ENCODE measurements at regions not wholly inside any gene's neighbourhood (a gene's known extent, or its start where the extent isn't known, plus 50 kb on each side); places are given as distances from the start of the nearest gene placed in this dataset.

DNA sequence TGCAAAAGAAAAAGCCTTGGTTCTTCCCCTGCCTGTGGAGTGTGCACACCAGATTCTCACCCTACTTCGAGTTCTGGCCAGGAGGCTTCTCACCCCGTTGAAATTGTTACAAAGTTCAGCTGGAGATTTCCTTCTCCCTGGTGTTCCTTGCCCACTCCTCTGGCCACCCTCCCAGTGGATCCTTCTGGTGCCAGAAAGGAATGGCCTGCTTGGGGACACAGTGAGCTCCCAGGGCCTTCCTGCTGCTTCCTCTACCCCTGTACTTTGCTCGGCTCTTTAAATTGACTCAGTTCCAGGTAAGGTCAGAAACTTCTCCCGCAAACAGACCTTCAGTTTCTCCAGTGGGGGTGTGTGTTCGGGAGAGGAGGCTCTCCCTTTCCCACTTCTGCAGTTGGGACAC, 140.1 kb upstream of the CFAP20DC start:
- ChIA-PET CTCF (no interaction called here), POLR2A (ENCODE audit: low non-redundant PET) (no interaction called here)
- Histone ChIP-seq H3K36me3 (ENCODE audit: insufficient read depth, low read length, poor library complexity, severe bottlenecking) (no peaks in the 10 kb centered on the region), H3K4me1 (ENCODE audit: insufficient read depth, low read length, poor library complexity, severe bottlenecking) (no peaks in the 10 kb centered on the region), H3K9me3 (ENCODE audit: low read depth, low read length, poor library complexity, severe bottlenecking) (no peaks in the 10 kb centered on the region), H3K27me3 (replicated peaks; ENCODE audit: insufficient read depth, low read depth, low read length, poor library complexity) (no peaks in the 10 kb centered on the region), H3K4me3 (ENCODE audit: low read depth, low read length, poor library complexity, severe bottlenecking) (no peak overlapping the region), H3K27ac (ENCODE audit: low read depth, low read length, poor library complexity, severe bottlenecking) (no peak overlapping the region)
- intact Hi-C loops (cut with micrococcal nuclease; ENCODE audit: unreplicated experiment), result no loop called here
- TF ChIP-seq EZH2 (IDR thresholded peaks at IDR 0.05; ENCODE audit: borderline replicate concordance, low read depth, low read length, poor library complexity, severe bottlenecking), result no peak
- TF ChIP-seq, protein P1, sequence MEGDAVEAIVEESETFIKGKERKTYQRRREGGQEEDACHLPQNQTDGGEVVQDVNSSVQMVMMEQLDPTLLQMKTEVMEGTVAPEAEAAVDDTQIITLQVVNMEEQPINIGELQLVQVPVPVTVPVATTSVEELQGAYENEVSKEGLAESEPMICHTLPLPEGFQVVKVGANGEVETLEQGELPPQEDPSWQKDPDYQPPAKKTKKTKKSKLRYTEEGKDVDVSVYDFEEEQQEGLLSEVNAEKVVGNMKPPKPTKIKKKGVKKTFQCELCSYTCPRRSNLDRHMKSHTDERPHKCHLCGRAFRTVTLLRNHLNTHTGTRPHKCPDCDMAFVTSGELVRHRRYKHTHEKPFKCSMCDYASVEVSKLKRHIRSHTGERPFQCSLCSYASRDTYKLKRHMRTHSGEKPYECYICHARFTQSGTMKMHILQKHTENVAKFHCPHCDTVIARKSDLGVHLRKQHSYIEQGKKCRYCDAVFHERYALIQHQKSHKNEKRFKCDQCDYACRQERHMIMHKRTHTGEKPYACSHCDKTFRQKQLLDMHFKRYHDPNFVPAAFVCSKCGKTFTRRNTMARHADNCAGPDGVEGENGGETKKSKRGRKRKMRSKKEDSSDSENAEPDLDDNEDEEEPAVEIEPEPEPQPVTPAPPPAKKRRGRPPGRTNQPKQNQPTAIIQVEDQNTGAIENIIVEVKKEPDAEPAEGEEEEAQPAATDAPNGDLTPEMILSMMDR (conservative IDR thresholded peaks at IDR 0.05; ENCODE audit: low read depth, low read length), result no peak
- BruUV-seq (replicated peaks), result no TSS peak
- no peak for DNase-seq (ENCODE audit: low spot score)

DNA sequence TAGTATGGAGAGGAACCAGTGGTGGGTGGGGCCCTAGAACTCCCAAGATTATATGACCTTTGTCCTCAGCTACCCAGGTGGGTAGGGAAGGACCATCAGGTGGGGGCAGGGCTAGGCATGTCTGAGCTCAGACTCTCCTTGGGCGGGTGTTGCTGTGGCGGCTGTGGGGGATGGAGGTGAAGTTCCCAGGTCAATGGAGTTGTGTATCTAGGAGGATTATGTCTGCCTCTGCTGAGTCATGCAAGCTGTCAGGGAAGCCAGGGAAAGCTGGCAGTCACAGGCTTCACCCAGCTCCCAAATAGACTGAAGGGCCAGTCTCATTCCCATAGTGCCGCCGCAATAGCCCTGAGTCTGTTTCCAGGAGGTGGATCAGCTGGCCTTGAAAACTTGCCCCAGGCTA, 139.7 kb upstream of the CFAP20DC start:
- CTCF ChIA-PET, result no interaction called here
- POLR2A ChIA-PET (ENCODE audit: low non-redundant PET), result no interaction called here
- intact Hi-C loops (cut with micrococcal nuclease; ENCODE audit: unreplicated experiment), result no loop called here
- Histone ChIP-seq H3K27ac (ENCODE audit: low read depth, low read length, poor library complexity, severe bottlenecking) (no peak overlapping the region), H3K4me3 (ENCODE audit: low read depth, low read length, poor library complexity, severe bottlenecking) (no peak overlapping the region), H3K36me3 (ENCODE audit: insufficient read depth, low read length, poor library complexity, severe bottlenecking) (no peaks in the 10 kb centered on the region), H3K4me1 (ENCODE audit: insufficient read depth, low read length, poor library complexity, severe bottlenecking) (no peaks in the 10 kb centered on the region), H3K9me3 (ENCODE audit: low read depth, low read length, poor library complexity, severe bottlenecking) (no peaks in the 10 kb centered on the region), H3K27me3 (replicated peaks; ENCODE audit: insufficient read depth, low read depth, low read length, poor library complexity) (no peaks in the 10 kb centered on the region)
- DNase-seq (ENCODE audit: low spot score), result no peak
- BruUV-seq (replicated peaks), result no TSS peak
- TF ChIP-seq, protein P1 (conservative IDR thresholded peaks at IDR 0.05; ENCODE audit: low read depth, low read length), result no peak
- no peak for TF ChIP-seq EZH2 (IDR thresholded peaks at IDR 0.05; ENCODE audit: borderline replicate concordance, low read depth, low read length, poor library complexity, severe bottlenecking)

DNA sequence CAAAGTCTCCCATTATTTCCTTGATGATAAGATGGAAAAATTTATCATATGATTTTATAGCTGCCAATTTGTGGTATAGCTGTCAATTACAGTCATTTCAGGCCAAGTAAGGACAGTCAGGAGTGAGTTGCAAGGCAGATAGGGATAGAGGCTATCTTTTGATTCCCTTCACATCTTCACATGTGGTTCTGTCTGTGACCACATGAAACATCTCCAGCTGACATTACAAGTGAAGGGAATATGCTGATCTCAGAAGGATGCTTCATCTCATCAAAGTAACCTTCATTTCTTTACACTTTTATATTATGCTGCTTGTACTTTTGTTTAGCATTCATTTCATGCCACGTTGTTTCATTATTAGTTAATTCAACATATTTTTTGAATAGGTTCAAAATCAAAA, 136.9 kb upstream of the CFAP20DC start:
- POLR2A ChIA-PET (ENCODE audit: low non-redundant PET), result no interaction called here
- H3K4me1 ChIP-seq (ENCODE audit: insufficient read depth, low read length, poor library complexity, severe bottlenecking), result no peaks in the 10 kb centered on the region
- no peak overlapping the region for H3K4me3 ChIP-seq (ENCODE audit: low read depth, low read length, poor library complexity, severe bottlenecking)
- H3K27me3 ChIP-seq (replicated peaks; ENCODE audit: insufficient read depth, low read depth, low read length, poor library complexity), result no peaks in the 10 kb centered on the region
- BruUV-seq (replicated peaks), result no TSS peak
- H3K36me3 ChIP-seq (ENCODE audit: insufficient read depth, low read length, poor library complexity, severe bottlenecking), result no peaks in the 10 kb centered on the region
- no peak for TF ChIP-seq EZH2 (IDR thresholded peaks at IDR 0.05; ENCODE audit: borderline replicate concordance, low read depth, low read length, poor library complexity, severe bottlenecking)
- TF ChIP-seq, protein P1 (conservative IDR thresholded peaks at IDR 0.05; ENCODE audit: low read depth, low read length), result no peak
- intact Hi-C loops (cut with micrococcal nuclease; ENCODE audit: unreplicated experiment), result no loop called here
- CTCF ChIA-PET, result no interaction called here
- H3K9me3 ChIP-seq (ENCODE audit: low read depth, low read length, poor library complexity, severe bottlenecking), result no peaks in the 10 kb centered on the region
- DNase-seq (ENCODE audit: low spot score), result no peak
- no peak overlapping the region for H3K27ac ChIP-seq (ENCODE audit: low read depth, low read length, poor library complexity, severe bottlenecking)
